Colon (tissue), 2 donors: ENCODE measurements at regions not wholly inside any gene's neighbourhood (a gene's known extent, or its start where the extent isn't known, plus 50 kb on each side); places are given as distances from the start of the nearest gene placed in this dataset.

Experiments used
- FAIRE-seq: peaks from 2 replicates; lab custom pipeline; 2012; peaks lifted over from hg19 to GRCh38; lab: Jason Lieb, UNC
- donor health status: control.
- donor health status: control.

DNA sequence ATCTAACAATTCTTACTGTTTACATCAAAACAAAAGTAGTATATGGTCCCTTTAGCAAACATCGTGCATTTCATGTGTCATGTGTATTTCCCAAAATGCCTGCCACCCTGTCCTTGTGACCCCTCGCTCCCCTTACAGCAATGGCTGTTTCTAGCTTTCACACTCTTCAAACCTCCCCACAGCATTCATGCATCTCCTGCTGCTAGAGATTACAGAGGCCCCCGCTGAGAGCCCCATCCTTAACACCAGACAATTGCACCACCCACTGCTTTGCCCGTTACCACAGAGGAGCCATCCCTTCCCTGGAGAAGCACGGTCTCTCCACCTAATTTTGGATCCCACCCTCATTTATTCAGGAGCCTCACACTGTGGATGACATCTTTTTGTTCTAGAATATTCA lies 149.7 kb upstream of the IRX4 start:
- no peak for FAIRE-seq

DNA sequence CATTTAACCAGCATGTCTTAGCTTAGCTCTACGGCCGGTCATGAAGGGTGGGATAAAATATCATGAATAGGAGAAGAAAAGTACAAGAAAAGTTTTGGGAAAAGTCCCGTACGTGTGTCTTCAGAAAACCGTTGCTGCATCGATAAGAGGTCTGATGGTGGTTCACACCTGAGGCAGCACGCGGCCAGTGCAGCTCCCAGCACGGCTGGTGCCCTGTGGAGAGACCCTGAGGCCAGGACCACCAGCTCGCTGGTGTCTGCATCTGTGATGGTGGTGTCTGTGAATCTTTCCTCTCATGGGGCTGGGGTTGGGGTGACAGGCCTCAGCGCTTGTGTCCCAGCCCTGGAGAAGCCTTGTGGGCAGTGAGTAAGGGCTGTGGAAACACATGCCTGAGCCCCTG lies 148.9 kb upstream of the IRX4 start:
- no peak for FAIRE-seq

DNA sequence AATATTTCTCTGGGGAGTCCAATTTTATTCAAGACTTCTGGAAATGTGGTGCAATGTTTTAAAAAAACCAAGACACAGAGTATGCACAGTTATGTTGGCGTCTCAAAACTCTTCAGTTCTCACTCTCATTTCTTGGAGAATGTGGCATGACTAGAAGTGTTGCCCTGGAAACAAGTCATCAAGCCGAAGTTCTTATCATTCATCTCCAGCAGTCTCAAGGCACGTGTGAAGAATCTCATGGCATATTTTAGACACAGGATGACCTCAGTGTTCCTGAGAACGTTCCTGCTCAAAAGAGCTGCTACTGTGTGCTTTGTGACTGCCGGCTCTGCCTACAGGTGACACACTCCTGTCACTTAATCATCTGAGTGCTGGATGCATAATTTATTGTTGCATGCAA lies 147.4 kb upstream of the IRX4 start:
- FAIRE-seq: no peak

DNA sequence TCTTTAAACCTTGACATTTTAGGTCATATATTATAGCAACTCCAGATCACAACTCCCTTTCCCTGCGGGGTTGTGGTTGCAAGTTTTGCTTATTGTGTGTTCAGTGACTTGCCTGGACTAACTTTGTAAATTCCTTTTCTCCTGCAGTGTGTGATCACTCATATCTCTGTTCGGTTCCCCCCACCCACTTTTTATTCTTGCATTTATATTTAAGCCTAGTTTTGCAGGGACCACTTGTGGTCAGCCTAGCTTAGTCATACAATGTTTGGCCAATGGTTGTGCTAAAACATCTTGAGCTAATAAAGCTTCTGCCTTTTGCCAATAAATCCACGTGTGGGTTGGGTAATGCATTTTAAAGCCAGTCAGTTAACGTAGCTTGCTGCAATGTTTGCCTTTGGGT lies 146.5 kb upstream of the IRX4 start:
- FAIRE-seq: no peak

DNA sequence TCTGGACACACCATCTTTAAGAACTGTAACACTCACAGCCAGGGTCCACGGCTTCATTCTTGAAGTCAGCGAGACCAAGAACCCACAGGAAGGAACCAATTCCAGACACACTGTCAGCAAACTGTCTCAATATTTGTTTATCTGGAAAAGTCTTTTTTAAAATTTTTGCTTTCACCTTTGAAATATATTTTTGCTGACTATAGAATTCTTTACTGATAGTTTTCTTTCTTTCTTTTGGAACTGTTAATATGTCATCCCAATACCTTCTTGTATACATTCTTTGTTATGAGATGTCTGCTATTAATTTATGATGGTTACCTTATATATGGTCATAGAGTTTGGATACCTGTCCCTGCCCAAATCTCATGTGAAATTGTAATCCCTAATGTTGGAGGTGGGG lies 145.1 kb upstream of the IRX4 start:
- no peak for FAIRE-seq

DNA sequence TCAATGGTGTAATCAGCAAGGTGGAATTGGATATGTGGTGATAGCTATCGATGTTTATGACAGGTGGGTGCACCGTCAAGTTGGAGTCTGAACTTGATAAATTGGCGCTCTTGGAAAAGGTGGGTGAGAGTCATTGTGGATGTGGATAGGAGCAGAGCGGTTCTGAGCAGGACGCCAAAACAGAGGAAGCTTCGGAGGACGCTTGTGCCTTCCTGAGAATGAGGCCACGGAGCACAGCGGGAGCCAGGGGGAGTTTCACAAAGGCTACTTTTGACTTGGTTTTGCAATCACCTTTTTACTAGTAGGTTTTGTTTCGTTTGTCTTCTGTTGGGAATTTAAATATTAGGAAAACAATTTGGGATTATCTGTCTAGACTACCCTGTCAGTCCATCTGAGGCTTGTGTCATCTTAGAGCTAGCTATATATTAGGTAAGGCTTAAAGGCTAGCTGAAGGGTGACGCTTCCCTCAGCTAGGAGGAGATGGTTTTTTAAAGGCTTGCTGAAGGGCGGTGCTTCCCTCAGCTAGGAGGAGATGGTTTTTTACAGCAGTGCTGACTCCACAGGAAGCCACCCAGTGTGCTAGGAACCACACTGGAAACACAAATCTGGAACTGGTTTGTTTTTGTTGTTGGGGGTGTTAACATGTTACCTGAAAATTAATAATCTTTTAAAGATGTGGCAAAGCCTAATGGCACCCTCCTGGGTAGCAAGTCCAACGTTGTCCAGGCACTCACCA lies 142.4 kb upstream of the IRX4 start:
- FAIRE-seq: no peak

DNA sequence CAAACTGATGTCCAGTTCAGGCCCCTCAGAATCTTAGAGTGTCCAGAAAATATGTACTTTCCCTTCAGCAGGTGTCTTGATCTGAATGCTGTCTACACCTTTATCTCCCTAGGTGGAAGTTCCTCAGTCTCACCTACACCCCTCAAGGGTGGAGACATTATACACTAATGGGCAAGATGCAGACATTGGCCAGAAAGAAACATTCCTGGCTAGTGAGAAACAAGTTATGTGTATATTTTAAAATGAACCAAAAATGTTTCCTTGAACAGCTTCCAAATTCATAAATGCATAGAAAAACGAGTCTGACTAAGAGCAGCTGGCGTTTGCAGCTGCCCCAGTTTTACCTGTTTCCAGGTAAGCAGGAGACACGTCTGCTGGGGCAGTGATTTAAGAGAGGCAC lies 140.5 kb upstream of the IRX4 start:
- no peak for FAIRE-seq

DNA sequence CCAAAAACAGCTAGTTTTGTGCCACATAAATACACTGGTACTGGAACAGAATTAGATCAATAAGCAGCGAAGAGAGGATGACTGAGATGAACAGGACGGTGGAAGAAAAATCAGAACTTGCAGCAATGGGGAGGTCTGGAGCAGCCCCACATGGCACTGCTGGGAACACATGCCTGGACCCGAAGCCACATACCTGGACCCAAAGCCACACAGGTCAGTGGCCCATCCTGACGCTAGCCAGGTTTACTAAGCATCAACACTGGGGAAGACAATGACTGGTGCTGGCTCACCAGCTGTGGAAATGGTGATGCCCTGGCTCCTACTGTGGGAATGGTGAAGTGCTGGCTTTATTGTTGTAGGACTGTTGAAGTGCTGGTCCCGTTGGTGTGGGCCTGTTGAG lies 139.7 kb upstream of the IRX4 start:
- no peak for FAIRE-seq

DNA sequence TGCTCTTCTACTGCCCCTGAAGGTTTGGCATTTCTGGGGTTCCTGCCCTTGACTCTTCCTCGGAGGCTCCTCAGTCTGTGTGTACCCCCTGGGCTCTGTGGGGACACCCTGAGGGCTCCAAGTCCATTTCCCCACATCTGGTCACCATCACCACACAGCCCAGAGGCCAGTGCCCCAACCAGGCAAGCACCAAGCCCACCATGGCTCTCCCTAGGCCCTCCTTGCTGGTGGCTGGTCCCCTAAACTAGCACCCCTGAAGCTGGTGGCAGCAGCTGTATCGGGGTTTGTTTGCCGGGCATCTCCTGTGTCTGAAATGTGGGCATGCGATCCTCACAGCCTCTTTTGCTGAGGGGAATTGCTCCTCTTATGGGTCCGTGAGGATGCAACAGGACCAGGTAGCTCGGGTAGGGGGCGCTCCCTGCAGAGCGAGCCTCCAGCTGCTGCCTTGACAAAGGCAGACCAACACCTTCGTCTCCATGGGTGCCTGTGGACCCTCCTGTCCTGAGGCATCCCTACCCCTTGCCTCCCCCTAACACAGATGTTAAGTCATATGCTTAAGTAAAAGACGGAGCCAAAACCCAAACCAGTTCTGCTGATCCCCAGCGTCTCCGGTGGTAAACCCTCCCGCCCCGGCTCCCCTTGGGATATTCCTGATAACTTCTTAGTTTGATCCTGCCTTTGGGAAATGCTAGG lies 138.9 kb upstream of the IRX4 start:
- FAIRE-seq: no peak

DNA sequence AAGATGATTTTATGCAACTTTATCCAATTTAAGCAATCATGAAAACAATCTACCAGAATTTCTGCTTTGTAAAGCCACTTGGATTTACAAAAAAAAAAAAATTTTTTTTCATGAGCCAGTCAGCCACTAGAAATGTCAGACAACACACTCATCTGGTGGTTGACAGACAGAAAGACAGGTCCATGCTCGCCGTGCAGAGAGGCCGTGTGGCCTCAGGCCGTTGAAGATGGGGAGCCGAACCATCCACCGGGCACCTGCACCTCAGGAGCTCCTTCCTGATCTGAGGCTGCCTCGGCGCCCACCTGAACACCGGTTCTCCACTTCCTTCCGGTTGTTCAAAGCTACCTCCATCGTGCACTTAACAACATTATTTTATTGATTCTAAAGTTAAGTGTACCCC lies 138.0 kb upstream of the IRX4 start:
- FAIRE-seq: no peak

DNA sequence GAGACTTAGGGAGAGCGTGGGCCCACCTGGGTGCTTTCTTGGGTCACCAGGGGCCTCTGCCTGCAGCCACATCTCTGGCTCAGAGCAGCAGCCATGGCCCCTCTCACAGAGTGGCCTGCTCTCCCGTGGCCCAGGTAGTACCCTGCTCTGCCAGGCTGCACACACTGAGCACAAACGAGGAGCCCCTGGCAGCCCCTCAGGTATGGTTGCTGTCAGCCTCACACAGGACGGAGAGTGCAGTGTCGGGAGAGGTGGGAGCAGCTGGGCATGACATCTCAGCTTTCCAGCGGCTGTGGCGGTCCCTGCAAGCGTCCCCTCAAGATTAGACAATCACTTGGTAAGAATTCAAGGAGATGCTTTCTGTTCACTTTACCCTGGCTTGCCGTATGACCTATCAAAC lies 137.0 kb upstream of the IRX4 start:
- no peak for FAIRE-seq

DNA sequence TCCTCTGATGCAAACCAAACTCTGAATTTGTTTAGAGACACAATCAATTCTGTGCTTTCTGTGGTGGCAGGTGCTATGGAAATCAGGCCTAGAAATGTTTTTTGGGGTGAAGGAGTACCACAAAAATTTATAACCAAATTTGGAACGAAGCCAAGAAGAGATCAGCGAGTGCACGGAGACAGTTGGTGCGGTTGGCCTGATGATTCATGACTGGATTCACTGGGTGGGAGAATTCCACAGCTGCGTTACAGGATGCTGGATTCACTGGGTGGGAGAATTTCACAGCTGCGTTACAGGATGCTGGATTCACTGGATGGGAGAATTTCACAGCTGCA lies 135.6 kb upstream of the IRX4 start:
- FAIRE-seq: no peak

DNA sequence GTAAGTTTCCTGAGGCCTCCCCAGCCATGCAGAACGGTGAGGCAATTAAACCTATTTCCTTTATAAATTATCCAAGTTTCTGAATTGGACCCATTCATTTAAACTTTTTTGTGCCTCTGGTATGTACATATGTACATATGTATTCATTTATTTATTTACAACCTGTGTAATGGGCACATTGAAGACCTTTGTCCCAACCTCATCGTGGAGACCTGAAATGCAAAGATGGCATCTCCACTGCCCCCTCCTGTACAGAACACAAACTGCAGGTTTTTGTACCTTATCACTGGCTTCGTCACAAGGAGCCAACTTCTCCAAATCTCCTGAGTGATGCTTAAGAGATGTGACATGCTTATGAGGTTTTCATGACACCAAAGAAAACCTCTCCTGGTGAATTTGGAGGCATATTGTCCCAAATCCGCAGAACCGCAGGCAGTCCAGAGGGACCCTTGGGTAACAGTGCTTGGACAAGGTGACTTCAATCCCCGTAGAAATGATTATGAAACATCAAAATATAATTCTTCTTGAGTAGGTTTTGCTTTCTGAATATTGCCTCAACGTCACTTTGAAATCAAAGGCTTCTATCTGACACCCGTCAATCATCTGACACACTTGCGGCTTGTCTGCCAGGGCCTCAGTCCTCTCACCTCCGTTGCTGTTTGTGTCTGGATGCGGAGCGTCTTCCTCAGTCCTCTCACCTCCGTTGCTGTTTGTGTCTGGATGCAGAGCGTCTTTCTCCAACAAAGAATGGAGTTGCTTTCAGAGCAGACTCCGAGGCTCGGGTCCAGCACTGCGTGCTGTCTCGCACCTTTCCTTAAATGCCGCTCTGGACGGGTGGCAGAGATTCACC lies 135.0 kb upstream of the IRX4 start:
- FAIRE-seq: no peak

DNA sequence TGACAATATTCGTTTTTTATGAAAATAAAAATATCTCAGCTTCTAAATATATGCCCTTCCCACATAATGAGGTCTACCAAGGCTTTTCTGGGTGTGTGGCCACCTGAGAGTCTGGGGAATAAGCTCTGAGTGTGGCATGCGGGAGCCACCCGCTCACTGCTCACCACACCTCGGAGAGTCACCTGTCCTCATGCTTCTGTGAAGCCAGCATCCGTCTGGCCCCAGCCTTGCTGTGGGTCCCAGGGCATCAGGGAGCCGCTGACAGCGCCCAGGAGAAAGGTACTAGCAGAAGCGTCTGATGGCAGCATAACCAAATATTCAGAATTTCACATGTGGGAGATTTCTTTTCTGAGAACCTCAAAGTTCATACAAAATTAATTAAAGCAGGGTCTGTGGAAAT lies 133.2 kb upstream of the IRX4 start:
- no peak for FAIRE-seq

DNA sequence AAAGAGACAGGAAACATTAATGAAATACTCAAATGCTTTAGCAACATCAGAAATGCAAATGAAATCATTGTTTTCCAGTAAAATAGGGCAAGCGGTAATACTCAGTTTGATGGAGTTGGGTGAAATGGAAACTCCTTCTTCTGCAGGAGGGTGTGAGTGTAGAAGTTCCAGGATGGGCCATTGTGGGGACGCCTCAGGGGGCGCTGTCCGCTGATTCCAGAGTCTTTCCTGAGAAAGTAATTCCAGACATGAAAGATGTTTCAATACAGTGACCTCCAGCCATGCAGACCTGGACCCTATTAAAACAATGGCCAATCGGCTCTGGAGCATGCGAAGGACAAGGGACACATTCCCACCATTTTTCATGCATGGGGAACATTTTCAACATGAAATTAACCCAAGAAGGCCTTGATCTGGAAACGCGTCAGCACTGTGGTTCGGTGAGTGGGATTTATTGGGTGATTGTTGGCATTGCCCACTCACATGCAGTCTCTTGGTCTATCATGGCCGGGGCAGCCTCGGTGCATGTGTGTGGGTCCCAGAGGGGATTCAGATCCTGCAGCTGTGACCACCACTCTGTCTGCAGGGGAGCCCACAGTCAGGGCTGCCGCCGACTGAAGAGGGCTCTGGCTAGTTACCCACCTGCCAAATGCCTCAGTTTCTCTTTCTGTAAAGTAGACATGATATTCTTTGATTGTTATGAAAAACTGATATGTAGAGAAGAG lies 132.6 kb upstream of the IRX4 start:
- no peak for FAIRE-seq

DNA sequence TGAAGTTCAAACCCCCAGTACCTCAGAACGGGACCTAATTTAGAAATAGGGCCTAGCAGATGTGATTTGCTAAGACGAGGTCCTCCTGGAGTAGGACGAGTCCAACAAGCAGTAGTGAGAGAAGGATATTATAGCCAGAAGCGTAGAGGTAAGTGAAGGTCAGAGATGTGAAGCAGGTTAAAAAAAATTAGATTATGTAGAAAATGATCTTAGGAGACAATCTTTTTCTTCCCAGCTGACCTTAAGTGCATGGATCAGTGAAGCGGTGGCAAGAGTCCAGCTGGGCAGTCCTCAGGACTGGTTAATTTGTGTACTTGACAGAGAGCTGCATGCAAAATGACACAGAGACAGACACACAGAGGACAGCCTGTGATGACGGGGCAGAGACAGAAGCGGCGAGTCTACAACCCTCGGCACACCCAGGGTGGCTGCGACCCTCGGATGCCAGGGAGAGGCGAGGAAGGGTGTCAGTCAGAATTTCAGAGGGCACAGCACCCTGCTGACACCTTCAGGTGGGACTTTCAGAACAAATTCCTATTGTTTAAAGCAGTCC lies 131.4 kb upstream of the IRX4 start:
- FAIRE-seq: no peak

DNA sequence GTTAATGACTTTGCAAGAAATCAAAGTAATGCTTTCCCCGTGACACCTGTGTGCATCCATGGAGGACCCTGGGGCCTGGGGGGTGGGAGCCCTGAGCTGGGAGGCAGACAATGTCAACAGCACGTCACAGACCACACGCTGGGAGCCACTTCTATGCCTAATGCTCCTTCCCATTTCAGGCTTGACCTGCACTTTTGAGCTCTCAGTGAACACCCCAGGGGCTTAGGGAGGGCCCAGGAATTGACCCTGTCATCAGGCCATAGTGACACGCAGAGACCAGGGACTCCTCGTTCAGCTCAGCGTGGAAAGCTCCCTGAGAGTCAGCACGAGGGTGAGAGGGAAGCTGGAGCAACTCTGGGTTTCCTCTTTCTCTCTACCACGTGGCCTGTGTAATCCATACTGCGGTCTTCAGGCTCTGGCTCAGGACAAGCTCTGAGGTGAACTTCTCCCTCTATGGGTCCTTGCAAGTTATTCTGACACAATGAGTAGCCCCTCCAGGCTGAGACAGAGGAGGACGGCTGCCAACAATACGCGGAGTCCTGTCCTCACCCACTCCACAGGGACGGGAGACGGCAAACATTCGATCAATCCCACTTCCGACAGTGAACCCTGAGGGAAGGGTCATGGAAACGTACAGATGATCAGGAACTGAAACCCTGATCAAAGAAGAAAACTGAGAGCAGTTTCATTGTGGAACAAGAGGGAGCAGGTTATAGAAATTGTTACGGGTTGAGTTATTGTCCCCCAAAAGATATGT lies 130.8 kb upstream of the IRX4 start:
- FAIRE-seq: no peak

DNA sequence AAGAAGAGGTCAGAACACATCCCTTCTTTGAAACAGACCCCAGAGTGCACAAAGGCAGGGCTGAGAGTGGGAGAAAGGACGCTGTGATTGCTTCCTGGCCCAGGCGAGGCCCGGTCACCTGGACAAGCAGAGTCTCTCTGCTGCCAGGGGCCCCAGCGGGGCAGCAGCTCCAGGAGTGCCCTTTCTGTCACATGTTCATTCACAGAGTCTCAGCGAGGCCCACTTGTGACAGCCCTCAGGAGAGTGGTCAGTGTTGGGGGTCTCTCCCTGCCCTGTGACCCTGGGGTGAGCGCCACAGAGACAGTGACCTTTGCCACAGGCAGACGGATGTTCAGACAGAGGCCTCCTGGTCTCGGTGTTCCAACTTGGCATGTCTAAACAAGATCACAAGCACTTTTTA lies 130.2 kb upstream of the IRX4 start:
- no peak for FAIRE-seq

DNA sequence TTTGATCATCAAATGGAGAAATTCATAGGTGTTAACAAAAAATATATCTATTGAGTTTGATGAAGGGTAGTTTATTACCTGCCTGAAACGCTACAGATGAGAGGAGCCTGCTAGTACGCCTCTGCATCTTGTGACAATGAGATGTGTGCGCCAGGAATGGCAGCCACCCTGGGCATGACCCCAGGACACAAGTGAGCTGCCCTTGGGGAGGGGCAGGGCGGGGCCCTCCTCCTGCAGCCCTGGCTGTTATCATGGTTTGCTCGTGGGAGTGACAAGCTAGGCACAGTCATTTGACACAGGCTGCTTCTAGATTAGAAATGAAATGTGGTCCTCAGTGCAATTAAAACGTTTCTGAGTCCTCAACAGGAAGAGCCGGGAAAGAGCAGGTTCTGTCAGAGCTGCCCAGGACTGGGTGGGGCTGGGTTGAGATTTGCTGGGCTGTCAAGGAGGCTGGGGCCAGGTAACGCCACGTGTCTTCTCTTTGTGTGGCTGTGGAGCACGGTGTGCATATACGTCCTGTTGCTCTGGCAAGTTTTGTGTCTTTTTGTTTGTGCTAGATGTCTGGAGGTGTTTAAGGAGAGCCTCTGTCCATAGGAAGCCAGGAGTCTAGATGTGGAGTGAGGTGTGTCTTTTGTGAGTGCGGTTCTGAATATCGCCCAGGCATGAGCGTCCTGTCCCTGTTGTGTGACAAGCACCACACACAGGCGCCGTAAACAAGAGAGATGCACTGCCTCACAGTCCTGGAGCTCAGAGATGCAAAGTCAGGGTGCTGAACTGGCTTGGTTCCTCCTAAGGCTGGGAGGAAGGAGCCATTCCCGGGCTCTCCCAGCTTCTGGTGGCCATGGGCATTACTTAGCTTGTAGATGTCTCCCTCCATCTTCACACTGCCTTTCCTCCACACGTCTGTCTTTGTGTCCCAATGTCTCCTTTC lies 129.0 kb upstream of the IRX4 start:
- no peak for FAIRE-seq

DNA sequence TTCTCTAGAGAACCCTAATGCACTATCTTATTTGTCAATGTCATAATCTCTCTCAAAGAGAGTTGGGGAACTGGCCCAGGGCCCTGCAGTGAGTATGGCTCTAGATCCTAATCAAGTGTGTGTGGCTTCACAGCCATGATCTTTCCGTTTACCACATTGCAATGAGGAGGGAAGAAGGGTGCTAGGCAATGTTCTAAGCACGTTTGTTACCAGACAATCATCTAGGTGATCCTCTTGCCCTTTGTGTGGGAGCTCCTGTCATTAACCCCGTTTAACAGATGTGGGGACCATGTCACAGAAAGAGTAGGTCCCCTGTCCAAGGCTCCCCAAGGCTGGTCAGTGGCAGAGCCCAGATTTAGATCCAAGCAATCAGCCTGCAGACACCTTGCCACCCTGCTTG lies 128.2 kb upstream of the IRX4 start:
- FAIRE-seq: no peak
